HG03196 (cell line): ENCODE measurements at regions not wholly inside any gene's neighbourhood (a gene's known extent, or its start where the extent isn't known, plus 50 kb on each side); places are given as distances from the start of the nearest gene placed in this dataset.

Source experiments
- ATAC-seq: cut with Tn5 transposase; IDR thresholded peaks from one replicate; pipeline ENCODE4 v1.9.1; 2021; ENCODE audit not compliant: unreplicated experiment

DNA sequence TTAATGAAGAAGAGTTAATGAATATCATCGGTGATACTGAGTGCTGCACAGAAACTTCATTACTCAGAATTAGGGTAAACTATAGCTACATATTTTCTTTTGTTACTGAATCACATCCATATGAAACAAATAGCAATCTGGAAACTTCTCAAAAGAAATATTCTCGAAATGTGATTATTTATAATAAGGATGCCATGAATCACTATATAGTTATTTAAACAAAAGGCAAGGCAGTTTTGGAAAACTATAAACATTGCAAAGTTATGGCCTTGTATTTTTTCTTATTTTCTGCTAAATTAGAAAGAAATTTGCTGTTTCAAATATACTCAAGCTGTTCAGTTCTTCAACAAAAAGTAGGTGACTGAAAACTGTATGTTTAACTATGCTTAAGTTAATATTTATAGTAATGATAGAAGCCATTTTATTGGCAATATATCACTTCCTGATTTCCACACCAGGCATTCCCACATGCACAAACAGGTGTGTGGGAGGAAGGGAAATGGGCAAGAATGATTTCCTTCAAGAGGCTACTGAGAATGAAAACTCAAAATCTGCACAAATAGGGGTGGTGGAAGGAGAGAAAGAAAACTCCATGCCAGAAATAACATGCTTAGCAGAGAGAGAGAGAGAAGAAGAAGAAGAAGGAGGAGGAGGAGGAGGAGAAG is 74.5 kb upstream of the FRY start:
- ATAC-seq: no peak

DNA sequence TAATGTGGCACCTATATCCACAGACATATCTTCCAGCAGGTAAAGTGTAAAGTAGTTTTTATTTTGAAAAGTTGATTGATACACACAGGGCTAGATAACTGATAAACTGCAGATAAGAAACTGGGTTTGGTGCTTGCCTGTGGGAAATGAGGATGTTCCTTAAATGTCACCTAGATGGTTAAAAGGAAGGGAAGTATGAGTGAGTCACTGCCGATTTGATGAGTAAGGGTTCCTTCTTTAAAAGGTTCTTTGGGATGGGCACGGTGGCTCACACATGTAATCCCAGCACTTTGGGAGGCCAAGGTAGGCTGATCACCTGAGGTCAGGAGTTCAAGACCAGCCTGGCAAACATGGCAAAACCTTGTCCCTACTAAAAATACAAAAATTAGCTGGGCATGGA is 73.8 kb upstream of the FRY start:
- no peak for ATAC-seq

DNA sequence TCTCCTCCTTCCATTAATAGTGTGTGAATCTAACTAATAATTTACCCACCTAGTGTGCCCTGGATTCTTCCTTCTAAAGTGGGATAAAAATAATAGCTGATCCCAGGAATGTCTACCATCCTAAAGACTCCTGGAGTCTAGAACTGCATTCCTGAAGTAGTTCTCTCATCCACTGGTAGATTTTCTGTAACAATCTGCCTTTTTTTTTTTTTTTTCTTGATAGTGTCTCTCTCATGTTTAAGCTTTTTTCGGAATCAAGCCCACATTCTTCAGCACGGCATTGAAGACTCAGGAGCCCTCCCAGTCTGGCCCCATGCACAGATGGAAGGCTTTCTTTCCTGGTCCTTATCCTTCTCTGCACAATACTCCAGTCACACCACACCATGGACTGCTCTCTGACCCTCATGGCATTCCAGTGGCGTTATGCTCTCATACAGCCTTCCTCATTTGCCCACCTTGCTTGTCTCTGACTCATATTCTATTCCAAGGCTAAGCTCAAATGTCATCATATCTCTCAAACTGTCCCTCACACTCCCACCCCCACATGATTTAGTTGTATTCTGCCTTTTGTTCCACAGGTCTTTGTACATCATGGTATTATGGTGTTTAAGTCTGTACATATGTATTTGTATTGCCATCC is 68.7 kb upstream of the FRY start:
- no peak for ATAC-seq

DNA sequence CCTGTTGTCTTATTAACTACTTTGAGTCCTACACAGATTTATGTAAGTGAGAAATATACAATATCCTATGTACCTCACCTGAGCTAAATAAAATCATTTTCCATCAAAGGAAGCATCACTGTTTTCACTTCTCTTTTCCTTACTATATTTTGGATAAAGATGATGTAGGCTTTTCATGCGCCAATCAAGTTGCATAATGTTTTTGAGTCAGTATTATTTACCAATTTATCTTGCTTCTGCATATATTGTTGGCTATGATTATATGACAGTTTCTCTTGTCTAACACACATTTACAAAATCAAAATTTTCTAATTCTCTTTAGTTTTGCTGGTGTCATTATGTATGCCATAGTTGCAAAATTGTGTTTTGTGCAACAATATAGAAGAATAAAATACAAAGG is 67.9 kb upstream of the FRY start:
- no peak for ATAC-seq

DNA sequence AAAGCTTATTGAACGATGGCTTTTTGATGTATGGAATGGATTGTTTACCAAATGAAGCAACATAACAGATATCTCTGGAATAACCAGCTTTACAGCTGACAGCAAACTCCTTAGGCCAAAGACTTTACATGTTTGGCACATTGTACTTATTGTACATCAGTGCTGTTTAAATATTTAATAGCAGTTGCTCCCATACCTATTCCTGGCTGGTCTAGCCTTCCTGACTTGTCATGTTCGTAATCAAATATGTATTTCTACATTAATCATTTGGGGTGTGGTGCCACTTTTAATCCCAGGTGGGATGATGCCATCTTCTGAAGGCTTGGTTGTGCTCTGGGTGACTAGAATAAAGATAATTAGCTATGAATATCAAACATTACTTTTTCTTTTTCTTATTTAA is 67.4 kb upstream of the FRY start:
- ATAC-seq: no peak

DNA sequence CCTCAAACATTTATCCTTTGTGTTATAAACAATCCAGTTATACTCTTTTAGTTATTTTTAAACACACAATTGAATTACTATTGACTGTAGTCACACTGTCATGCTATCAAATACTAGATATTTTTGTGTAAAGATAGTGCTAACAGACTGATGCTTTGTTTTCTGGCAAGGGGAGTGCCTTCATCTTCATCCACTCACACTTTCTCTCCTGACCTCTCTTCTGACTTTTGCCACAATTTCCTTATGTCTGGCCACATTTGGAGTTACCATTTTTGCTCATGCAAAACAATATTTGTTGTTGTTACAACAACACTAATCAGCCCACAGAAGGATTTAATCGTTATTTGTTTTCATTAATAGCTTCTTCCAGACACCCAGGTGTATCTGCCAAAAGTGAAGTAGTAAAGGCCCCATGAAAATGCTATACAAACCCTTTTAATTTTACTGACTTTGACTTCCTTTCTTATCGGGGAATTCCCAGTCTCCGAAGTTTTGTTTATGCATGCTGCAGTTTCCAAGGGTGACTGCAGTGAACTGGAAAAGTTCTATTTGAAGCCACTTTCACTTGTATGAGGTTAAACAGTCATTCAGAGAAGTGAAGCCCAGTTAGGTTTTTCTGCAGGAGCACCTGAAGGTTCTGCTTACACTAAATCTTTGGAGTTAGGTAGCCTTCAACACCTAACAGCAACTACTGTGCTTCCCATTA is 66.1 kb upstream of the FRY start:
- peak; percentile 96 for ATAC-seq

DNA sequence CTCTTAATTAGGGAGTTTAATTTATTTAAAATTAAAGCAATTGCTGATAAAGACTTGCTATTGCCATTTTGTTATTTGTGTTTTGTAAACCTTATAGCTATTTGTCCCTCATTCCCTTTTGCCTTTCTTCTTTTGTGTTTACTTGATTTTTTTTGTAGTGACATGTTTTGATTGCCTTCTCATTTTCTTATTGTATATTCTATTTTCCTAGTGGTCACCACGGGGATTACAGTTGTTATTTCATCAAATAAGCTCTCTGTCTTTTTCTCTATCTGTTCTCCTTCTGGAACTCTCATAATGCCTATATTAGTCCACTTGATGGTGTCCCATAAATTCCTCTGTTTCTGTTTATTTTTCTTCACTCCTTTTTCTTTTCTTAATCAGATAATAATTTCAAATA is 64.4 kb upstream of the FRY start:
- ATAC-seq: no peak

DNA sequence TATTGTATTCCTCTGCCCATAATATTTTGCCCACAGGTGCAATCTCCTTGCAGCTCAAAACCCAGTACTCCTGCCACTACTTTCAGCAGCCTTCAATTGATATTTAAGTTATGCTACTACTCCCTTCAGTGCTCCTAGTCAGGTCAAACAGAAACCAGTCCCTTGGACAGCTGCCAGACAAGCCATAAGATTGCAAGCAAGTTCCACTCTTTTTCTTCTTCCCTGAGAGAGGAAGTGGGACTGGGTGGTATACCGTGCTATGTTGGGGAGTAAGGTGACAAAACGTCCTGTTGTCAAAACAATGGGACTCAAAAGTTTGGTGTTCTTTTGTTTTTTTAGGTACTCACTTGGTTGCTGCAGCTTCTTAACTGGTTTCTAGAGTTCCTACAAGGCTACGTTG is 63.1 kb upstream of the FRY start:
- no peak for ATAC-seq

DNA sequence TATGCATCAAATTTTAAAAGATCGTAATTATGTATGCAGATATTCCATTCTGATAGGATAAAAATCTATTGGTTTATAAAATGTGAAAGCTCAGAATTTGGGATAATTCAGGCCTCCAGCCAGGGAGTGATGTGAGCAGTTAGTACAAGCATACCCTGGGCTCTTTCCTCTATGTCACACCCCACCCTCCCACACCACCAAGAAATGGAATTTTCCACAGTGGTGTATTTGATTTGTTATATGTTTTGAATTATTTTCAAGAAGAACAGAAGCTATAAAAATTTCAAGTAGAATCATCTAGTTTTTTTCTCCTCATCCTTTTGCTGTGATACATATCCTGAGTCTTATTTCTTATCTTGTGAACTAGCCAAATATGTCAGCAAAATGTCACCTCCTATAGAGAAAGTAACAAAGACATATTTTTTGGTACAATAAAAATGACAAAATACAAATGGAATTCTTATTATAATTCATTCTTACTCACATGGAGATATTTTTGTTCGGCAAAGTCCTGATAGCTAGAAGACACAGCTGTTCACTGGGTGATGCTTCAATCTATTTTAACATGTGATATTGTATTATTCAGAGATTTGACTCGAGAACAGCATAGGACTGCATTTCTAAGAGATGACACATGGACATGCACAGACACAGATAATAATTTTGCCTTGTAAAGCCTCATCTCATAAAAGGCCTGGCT is 61.2 kb upstream of the FRY start:
- ATAC-seq: no peak

DNA sequence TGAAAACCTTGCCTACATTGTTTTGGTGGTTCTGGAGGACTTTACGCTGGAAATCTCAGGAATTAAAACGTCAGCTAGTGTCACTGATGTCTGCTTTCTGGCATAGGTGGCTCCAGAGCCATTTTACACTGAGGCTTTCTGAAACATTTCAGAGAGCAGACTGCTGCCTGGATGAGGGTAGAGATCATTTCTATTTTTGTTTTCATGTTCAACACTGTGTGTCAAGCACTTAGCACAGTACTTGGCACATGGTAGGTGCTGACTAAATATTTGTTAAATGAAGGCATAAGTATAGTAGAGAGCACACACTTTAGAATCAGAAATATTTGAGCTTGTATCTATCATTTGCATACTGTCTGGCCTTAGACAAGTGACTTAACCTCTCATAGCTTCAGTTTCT is 59.1 kb upstream of the FRY start:
- ATAC-seq: no peak

DNA sequence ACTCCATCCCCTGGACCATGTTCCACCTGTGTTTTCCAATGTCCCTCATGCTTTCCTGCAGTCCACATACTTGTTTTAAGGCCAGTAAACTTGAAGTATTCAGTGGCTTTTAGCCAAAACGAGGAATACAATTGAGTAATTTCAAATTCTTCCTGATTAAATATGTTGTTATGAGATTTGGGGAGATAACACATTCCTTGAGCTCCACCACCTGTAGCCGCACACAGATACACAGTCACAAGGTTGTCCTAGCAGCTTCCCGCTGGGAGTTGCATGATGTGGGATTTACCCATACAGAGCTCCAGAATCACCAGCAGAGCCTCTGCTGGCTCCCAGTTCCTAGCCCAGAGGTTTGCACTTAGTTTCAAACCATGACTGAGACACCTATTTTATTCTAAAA is 53.6 kb upstream of the FRY start:
- no peak for ATAC-seq

DNA sequence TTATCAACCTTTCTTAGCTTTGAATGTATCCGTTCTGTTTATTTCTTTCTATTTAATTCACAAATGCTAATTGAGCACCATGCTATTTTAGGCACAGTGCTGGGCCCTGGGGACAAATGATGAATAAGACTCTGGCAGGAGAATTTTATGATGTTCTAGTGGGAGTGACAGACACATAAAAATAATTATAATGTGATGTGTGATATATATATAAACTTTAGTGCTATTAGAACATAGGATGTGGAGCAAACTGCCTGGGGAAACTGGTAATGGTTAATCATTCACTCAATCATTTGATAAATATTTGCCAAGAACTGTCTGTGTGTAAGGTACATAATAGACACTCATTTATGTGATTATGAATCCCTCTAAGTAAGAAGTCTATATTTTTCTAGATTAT is 50.7 kb upstream of the FRY start:
- ATAC-seq: no peak
